ENCODE measurements at regions not wholly inside any gene's neighbourhood (a gene's known extent, or its start where the extent isn't known, plus 50 kb on each side); places are given as distances from the start of the nearest gene placed in this dataset.

- DNase-seq = no peak
- H3K27ac Mint-ChIP-seq = no peak overlapping the region
- H3K36me3 Mint-ChIP-seq = no peaks in the 10 kb centered on the region
- no peaks in the 10 kb centered on the region for H3K9me3 Mint-ChIP-seq
- H3K4me1 Mint-ChIP-seq = no peaks in the 10 kb centered on the region
- no peak overlapping the region for H3K4me3 Mint-ChIP-seq
- CTCF ChIA-PET = no interaction called here
- peaks cover 3% of the 10 kb centered on the region for H3K27me3 Mint-ChIP-seq
These were observed 116.0 kb upstream of the FZD8 start for GRCh38 chr10:35758076-35758475.

GRCh38 chr10:35754519-35754918 is 112.4 kb upstream of the FZD8 start:
- no peak for DNase-seq
- CTCF ChIA-PET = no interaction called here
- Mint-ChIP-seq H3K4me3 (no peak overlapping the region), H3K27me3 (no peaks in the 10 kb centered on the region), H3K36me3 (no peaks in the 10 kb centered on the region), H3K4me1 (no peaks in the 10 kb centered on the region), H3K9me3 (no peaks in the 10 kb centered on the region), H3K27ac (no peak overlapping the region)

DNA sequence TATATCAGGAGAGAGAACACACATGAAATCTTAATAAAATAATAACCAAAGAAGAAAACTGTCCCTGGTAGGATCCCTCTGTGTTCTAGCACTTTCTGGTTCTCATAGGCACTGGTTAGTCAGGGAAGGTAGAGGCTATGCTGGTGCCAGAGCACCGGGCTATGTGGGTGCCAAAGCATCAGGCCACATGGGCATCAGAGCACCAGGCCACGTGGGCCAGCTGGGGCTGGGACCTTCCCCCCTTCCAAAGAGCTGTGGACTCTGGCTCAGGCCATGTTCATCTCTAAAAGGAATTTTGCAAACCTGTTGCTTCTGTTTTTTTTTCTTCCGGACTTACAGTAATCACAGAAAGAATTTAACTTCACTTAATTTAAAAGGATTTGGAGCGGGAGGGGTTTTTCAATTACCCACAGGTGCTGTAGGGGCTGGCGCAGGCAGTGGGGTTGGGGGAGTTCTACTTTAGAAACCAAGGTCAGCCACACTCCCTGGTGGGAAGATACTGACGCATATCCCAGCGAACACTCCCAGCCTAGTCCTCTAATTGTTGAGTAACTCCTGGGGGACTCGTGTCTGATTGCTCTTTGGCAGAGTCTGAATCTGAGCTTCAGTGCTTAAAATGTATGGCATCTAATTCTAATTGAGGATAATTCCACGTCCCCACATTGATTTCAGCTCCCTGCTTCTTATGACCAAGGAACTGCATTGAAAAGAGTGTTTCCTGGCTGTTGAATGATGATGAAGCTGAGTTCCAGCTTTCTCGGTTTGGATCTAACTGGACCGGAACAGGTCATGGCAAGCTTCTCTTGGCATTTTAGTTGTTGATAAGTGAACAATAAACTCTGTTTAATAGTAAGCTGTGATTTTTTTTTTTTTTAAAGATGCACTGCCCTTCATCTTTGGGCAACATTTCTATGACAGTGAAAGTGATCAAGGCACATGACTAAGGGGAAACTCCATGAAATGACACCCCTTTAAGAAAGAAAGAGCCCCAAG is 110.7 kb upstream of the FZD8 start:
- no peak for DNase-seq
- H3K9me3 Mint-ChIP-seq = no peaks in the 10 kb centered on the region
- CTCF ChIA-PET = no interaction called here
- H3K27me3 Mint-ChIP-seq = no peaks in the 10 kb centered on the region
- no peak overlapping the region for H3K4me3 Mint-ChIP-seq
- no peak overlapping the region for H3K27ac Mint-ChIP-seq
- no peaks in the 10 kb centered on the region for H3K36me3 Mint-ChIP-seq
- no peaks in the 10 kb centered on the region for H3K4me1 Mint-ChIP-seq

DNA sequence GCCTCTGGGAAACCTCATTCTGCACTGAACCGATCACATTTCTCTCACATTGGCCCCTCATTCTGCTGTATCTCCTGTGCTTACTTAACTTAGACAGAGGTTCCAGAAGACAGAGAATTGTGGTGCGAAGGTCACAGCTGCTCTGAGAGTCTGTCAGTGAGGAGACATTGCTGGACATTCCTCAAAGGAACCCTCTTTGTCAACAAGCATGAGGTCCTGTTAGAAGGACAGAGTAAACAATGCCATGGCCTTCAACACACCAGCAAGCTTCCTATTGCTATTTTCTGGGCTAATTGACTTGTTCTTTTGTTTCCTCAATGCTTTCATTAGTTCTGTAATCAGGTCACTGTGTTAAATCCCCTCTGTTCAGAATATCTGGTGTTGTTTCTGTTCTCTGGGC is 109.3 kb upstream of the FZD8 start:
- H3K4me1 Mint-ChIP-seq = no peaks in the 10 kb centered on the region
- no peaks in the 10 kb centered on the region for H3K27me3 Mint-ChIP-seq
- H3K27ac Mint-ChIP-seq = no peak overlapping the region
- H3K4me3 Mint-ChIP-seq = no peak overlapping the region
- CTCF ChIA-PET = no interaction called here
- H3K9me3 Mint-ChIP-seq = no peaks in the 10 kb centered on the region
- no peaks in the 10 kb centered on the region for H3K36me3 Mint-ChIP-seq
- no peak for DNase-seq

DNA sequence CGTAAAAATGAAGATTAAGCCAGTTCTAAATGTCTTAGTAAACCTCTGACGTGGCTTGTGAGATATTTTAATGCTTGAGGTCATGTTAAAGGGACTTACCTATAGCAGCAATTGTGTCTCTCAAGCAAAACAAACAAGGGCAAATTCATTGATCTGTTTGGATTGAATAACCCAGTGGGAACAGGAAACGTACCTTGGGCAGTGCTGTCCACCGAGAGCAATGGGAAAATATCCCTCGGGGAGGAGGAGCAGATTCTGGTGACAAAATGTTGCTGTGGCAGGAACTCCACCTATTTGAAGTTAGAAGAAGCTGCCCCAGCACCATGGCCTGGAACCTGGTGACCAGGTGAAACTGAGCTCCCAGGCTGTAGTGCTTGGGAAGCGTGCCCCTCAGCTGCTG is 107.1 kb upstream of the FZD8 start:
- Mint-ChIP-seq H3K4me3 (no peak overlapping the region), H3K27me3 (no peaks in the 10 kb centered on the region), H3K4me1 (no peaks in the 10 kb centered on the region), H3K27ac (no peak overlapping the region), H3K9me3 (no peaks in the 10 kb centered on the region), H3K36me3 (no peaks in the 10 kb centered on the region)
- DNase-seq = no peak
- CTCF ChIA-PET = no interaction called here

- Mint-ChIP-seq H3K4me3 (no peak overlapping the region), H3K9me3 (no peaks in the 10 kb centered on the region), H3K27ac (no peak overlapping the region), H3K36me3 (no peaks in the 10 kb centered on the region), H3K27me3 (no peaks in the 10 kb centered on the region), H3K4me1 (no peaks in the 10 kb centered on the region)
- CTCF ChIA-PET = no interaction called here
- no peak for DNase-seq
These were observed 103.7 kb upstream of the FZD8 start for GRCh38 chr10:35745617-35746403.

- no peak overlapping the region for H3K27ac Mint-ChIP-seq
- H3K4me3 Mint-ChIP-seq = no peak overlapping the region
- H3K4me1 Mint-ChIP-seq = no peaks in the 10 kb centered on the region
- H3K36me3 Mint-ChIP-seq = no peaks in the 10 kb centered on the region
- CTCF ChIA-PET = no interaction called here
- no peaks in the 10 kb centered on the region for H3K27me3 Mint-ChIP-seq
- no peaks in the 10 kb centered on the region for H3K9me3 Mint-ChIP-seq
- DNase-seq = no peak
These were observed 101.8 kb upstream of the FZD8 start for GRCh38 chr10:35743851-35744250.

- no peaks in the 10 kb centered on the region for H3K4me1 Mint-ChIP-seq
- H3K27me3 Mint-ChIP-seq = no peaks in the 10 kb centered on the region
- CTCF ChIA-PET = no interaction called here
- H3K27ac Mint-ChIP-seq = no peak overlapping the region
- no peaks in the 10 kb centered on the region for H3K9me3 Mint-ChIP-seq
- H3K36me3 Mint-ChIP-seq = no peaks in the 10 kb centered on the region
- no peak overlapping the region for H3K4me3 Mint-ChIP-seq
- DNase-seq = no peak
These were observed 101.3 kb upstream of the FZD8 start for GRCh38 chr10:35743351-35743750.

- Mint-ChIP-seq H3K4me3 (no peak overlapping the region), H3K4me1 (no peaks in the 10 kb centered on the region), H3K27ac (no peak overlapping the region), H3K27me3 (no peaks in the 10 kb centered on the region), H3K36me3 (no peaks in the 10 kb centered on the region), H3K9me3 (no peaks in the 10 kb centered on the region)
- CTCF ChIA-PET = no interaction called here
- DNase-seq = no peak
These were observed 97.9 kb upstream of the FZD8 start for GRCh38 chr10:35739998-35740397.

DNA sequence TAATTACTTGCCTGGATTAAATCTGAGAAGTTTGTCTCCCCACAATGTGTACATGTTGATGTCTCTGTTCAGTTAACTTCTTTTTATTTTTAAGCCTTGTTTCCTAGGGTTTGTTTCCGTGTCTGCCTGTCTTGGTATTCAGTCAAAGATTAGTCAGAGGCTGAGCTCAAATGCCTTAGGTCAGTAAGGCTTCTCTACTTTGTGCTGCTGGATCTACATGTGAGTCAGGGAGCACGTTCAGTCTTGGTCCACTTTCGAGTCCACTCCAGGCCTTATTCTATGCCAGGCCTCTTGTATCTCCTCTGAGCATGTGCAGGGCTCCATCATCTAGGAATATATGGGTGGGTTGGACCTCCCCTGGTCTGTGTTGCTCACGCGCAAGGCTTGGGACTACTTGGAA is 93.3 kb upstream of the FZD8 start:
- no peaks in the 10 kb centered on the region for H3K4me1 Mint-ChIP-seq
- no peak overlapping the region for H3K27ac Mint-ChIP-seq
- H3K36me3 Mint-ChIP-seq = no peaks in the 10 kb centered on the region
- no peak overlapping the region for H3K4me3 Mint-ChIP-seq
- no peak for DNase-seq
- CTCF ChIA-PET = no interaction called here
- no peaks in the 10 kb centered on the region for H3K27me3 Mint-ChIP-seq
- H3K9me3 Mint-ChIP-seq = no peaks in the 10 kb centered on the region

DNA sequence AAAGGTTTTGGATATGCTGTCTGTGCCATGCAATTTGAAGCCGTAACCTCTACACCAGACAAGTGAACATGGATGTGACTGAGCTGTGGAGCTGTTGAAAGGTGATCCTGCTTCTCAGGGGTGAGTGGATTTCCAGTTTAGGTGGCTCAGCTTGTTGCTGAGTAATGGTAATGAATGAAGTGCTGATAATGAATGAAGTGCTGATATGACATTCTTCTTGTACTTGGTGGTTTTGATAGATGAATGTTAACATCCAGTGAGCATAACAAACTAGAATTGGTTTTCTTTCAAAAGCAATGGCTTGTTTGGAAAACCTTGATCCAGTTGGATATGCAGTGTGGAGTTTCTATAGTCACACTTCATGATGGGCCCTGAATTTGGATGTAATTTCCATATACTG is 89.7 kb upstream of the FZD8 start:
- no peak for DNase-seq
- H3K9me3 Mint-ChIP-seq = no peaks in the 10 kb centered on the region
- H3K27me3 Mint-ChIP-seq = no peaks in the 10 kb centered on the region
- no peaks in the 10 kb centered on the region for H3K4me1 Mint-ChIP-seq
- H3K27ac Mint-ChIP-seq = no peak overlapping the region
- CTCF ChIA-PET = no interaction called here
- H3K36me3 Mint-ChIP-seq = no peaks in the 10 kb centered on the region
- H3K4me3 Mint-ChIP-seq = no peak overlapping the region

GRCh38 chr10:35728341-35728740 is 86.2 kb upstream of the FZD8 start:
- H3K4me3 Mint-ChIP-seq = no peak overlapping the region
- DNase-seq = no peak
- no peak overlapping the region for H3K27ac Mint-ChIP-seq
- no peaks in the 10 kb centered on the region for H3K27me3 Mint-ChIP-seq
- H3K9me3 Mint-ChIP-seq = no peaks in the 10 kb centered on the region
- CTCF ChIA-PET = no interaction called here
- no peaks in the 10 kb centered on the region for H3K4me1 Mint-ChIP-seq
- no peaks in the 10 kb centered on the region for H3K36me3 Mint-ChIP-seq

GRCh38 chr10:35726846-35727245 is 84.8 kb upstream of the FZD8 start:
- no peak overlapping the region for H3K4me3 Mint-ChIP-seq
- H3K9me3 Mint-ChIP-seq = no peaks in the 10 kb centered on the region
- no peak for DNase-seq
- no peaks in the 10 kb centered on the region for H3K4me1 Mint-ChIP-seq
- H3K27ac Mint-ChIP-seq = no peak overlapping the region
- no peaks in the 10 kb centered on the region for H3K36me3 Mint-ChIP-seq
- CTCF ChIA-PET = no interaction called here
- H3K27me3 Mint-ChIP-seq = peaks cover 4% of the 10 kb centered on the region

- H3K4me3 Mint-ChIP-seq = no peak overlapping the region
- H3K9me3 Mint-ChIP-seq = no peaks in the 10 kb centered on the region
- H3K27ac Mint-ChIP-seq = no peak overlapping the region
- DNase-seq = no peak
- H3K36me3 Mint-ChIP-seq = no peaks in the 10 kb centered on the region
- peaks cover 4% of the 10 kb centered on the region for H3K27me3 Mint-ChIP-seq
- no peaks in the 10 kb centered on the region for H3K4me1 Mint-ChIP-seq
- CTCF ChIA-PET = no interaction called here
These were observed 81.9 kb upstream of the FZD8 start for GRCh38 chr10:35723992-35724391.

- Mint-ChIP-seq H3K36me3 (no peaks in the 10 kb centered on the region), H3K4me1 (no peaks in the 10 kb centered on the region), H3K27ac (no peak overlapping the region), H3K9me3 (no peaks in the 10 kb centered on the region), H3K27me3 (peaks cover 4% of the 10 kb centered on the region), H3K4me3 (no peak overlapping the region)
- CTCF ChIA-PET = no interaction called here
- no peak for DNase-seq
These were observed 81.0 kb upstream of the FZD8 start for GRCh38 chr10:35723059-35723458.

Measured in activated naive CD4-positive, alpha-beta T cell treated with anti-CD3 and anti-CD28 coated beads, Interleukin-2, amount 10 ng/mL, durations not matched to agents 7 days and 5 days (primary cell).